GM18502 (cell line): ENCODE measurements at regions not wholly inside any gene's neighbourhood (a gene's known extent, or its start where the extent isn't known, plus 50 kb on each side); places are given as distances from the start of the nearest gene placed in this dataset.

Source experiments
- ATAC-seq: cut with Tn5 transposase; IDR thresholded peaks from one replicate; pipeline ENCODE4 v1.9.1; 2021; ENCODE audit warnings: mild to moderate bottlenecking; ENCODE audit not compliant: unreplicated experiment, poor library complexity

DNA sequence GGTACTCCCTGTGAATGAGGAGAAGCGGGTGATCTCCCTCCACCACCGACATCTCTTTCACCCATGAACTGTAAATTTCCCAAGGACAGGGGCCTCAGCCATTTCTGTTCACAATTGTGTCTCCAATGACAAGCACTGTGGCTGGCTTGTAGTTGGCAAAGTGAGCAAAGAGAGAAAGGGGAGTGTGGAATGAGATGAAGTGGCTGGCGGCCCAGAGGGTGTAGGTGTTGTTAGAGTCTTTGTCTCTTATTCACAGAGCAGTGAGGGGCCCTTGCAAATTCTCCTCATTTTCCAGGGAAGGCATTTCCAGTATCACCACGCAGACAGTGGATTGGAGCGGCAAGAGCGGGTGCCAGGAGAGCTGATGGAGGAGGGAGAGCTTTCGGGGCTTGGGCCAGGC is 411.7 kb upstream of the EEF2KMT start:
- ATAC-seq = no peak

- no peak for ATAC-seq
These were observed 410.8 kb upstream of the EEF2KMT start for GRCh38 chr16:5508371-5508770.

GRCh38 chr16:5506021-5506420 is 408.4 kb upstream of the EEF2KMT start:
- ATAC-seq = no peak

DNA sequence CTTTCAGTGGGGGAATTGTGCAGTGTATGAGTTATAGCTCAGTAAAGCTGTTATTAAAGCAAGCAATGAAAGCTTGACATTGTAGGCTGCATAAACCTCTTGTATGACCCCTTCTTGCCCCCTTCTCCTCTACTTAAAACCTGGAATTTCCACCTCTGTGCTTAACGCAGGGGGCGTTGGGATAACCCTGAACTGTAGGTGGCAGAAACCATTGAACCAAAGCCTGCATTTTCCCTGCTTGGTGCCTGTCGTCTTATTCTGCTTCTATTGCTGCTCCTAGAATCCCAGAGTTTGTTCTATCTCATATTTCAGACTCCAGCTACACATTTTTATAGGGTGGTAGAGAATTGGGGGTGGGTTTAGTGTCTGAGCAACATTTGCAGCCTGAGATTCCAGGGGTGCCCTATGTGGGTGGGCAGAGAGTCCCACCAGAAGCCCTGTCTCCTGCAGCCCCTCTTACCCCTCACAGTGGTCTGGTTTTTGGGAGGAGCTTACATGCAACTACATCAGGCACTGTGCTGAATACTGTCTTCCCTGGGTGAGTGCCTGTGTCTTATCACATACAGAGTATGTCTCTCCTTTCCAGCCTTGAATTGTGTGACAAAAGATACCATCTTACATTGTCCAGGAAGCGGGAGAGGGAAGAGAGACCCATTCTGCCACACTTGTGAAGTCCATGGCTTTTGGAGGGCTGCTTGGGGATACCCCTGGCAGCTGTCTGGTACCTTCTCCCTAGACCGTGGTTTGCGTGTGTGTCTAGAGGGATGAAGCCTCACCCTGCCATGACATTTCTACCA is 407.7 kb upstream of the EEF2KMT start:
- ATAC-seq = no peak

GRCh38 chr16:5504064-5504781 is 406.6 kb upstream of the EEF2KMT start:
- ATAC-seq = no peak

- no peak for ATAC-seq
These were observed 405.3 kb upstream of the EEF2KMT start for GRCh38 chr16:5502944-5503343.

GRCh38 chr16:5502467-5502869 is 404.9 kb upstream of the EEF2KMT start:
- ATAC-seq = no peak

- no peak for ATAC-seq
These were observed 402.9 kb upstream of the EEF2KMT start for GRCh38 chr16:5500526-5500925.

GRCh38 chr16:5498562-5498961 is 401.0 kb upstream of the EEF2KMT start:
- ATAC-seq = no peak

GRCh38 chr16:5496013-5496412 is 398.4 kb upstream of the EEF2KMT start:
- ATAC-seq = no peak

- no peak for ATAC-seq
These were observed 392.9 kb upstream of the EEF2KMT start for GRCh38 chr16:5490499-5490898.

DNA sequence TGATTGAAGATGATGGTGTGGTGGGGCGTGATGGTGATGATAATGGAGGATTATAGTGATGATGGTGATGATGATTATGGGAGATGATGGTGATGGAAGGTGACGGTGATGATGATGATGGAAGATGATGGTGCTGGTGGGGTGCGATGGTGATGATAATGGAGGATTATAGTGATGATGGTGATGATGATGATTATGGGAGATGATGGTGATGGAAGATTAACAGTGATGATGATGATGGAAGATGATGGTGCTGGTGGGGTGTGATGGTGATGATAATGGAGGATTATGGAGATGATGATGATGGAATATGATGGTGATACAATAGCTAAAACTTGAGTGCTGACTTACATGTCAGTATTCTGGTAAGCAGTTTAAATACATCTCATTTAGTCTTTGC is 391.0 kb upstream of the EEF2KMT start:
- no peak for ATAC-seq

DNA sequence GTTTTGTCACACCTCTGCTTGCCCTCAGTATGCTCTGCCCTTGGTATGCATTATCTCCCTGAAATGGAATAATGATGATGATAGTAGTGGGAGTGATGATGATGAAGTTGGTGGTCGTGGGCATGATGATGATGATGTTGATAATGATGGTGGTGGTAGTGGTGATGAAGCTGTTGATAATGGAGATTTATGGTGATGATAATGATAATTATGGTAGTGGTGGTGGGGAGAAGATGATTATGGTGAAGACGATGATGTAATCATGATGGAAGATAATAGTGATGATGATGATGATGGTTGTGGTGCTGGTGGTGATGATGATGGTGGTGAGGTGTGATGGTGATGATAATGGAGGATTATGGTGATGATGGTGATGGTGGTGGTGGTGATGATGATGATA is 390.1 kb upstream of the EEF2KMT start:
- ATAC-seq = no peak

DNA sequence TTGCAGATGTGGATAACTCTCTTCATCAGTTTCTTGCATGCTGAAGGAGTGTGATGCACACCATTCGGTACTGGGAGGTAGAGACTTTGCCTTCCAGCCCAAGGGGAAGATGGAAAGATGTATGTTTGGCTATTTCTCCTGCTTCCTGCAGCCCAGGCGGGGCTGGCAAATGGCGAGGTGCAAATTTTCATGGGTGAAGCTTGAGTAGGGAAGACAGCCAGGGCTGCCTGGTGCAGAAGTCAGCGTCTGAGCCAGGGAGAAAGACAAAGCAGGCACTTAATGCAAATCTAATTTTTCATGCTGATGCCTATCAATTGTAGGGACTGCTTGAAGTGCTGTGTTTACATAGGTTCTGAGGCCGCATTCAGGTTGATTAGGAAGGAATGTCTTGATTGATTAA is 384.7 kb upstream of the EEF2KMT start:
- ATAC-seq = no peak

GRCh38 chr16:5480431-5481195 is 383.0 kb upstream of the EEF2KMT start:
- ATAC-seq = no peak

GRCh38 chr16:5479926-5480325 is 382.3 kb upstream of the EEF2KMT start:
- ATAC-seq = no peak

DNA sequence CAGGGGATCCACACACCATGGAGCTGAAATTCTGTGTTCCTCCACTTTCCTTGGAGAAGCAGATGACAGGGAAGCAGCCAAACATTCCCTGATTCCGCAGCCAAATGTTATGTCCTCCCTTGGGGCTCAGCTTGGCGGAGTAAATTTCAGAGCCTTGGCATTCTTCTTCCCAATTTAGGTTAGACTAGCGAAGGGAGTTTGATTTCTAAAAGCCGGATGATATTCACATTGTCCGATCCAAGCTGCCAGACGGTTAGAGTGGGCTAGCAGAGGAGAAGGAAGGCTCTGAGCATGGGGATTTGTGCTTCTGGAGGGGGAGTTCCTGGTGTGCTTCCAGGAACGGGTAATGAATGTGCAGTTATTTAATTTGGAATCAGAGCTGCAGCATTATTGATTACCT is 380.4 kb upstream of the EEF2KMT start:
- no peak for ATAC-seq

GRCh38 chr16:5477251-5477650 is 379.7 kb upstream of the EEF2KMT start:
- ATAC-seq = no peak

DNA sequence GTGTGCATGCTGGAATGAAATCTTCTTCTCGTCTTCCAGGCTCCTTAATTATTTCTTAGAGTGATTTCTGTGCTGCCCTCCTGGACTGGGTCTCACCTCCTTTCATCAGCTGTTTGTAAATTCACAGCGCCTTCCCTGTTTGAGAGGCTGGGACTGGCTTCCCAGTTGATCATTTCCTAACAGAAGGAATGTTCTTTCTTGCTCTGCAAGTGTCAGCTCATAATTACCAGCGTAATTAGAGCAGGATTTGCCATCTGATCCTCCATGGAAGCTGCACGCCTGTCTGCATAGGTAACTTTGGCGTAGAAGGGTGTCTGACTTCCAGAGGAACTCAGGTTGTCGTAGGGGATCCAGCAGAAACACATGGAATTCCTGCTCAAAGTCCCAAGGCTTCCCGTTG is 375.0 kb upstream of the EEF2KMT start:
- no peak for ATAC-seq

DNA sequence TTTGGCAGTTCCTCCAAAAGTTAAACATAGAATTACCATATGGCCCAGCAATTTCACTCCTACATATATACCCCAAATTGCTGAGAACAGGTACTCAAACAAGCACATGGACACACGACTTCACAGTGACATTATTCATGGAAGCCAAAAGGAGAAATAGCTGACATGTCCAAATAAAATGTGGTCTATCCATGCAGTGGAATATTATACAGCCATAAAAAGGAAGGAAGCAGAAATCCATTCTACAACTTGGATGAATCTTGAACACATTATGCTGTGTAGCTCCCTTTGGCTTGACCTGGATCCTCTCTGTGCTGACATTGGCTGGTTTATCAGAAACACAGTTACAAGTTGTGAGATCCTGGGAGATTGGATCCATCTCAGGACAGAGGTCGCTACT is 370.9 kb upstream of the EEF2KMT start:
- ATAC-seq = no peak

- no peak for ATAC-seq
These were observed 370.0 kb upstream of the EEF2KMT start for GRCh38 chr16:5467552-5467951.
